PFSK-1 (cell line): ENCODE measurements at regions not wholly inside any gene's neighbourhood (a gene's known extent, or its start where the extent isn't known, plus 50 kb on each side); places are given as distances from the start of the nearest gene placed in this dataset.

Experiments used
- POLR2AphosphoS5 ChIP-seq: IDR thresholded peaks from 2 replicates; pipeline ENCODE4 v1.6.1; 2012; ENCODE audit warnings: low read depth, mild to moderate bottlenecking, control low read depth, low read length, moderate library complexity
- REST ChIP-seq, 2 experiments: IDR thresholded peaks; 2 replicates each; pipeline versions ENCODE4 v1.6.1 to v1.8.0; 2011 to 2012; ENCODE audit warnings: low read depth in 2 of 2, low read length in 2 of 2, control low read depth in 1 of 2, inconsistent platforms in 1 of 2, mild to moderate bottlenecking in 1 of 2, moderate library complexity in 1 of 2; ENCODE audit not compliant: insufficient read depth in 1 of 2

GRCh38 chr3:25043177-25043576 is 384.9 kb upstream of the RARB start:
- TF ChIP-seq POLR2AphosphoS5 (no peak), REST (IDR thresholded peaks at IDR 0.05; ENCODE audit: insufficient read depth in 1 of 2, low read depth in 2 of 2, low read length in 2 of 2) (no peak)
